ENCODE measurements at regions not wholly inside any gene's neighbourhood (a gene's known extent, or its start where the extent isn't known, plus 50 kb on each side); places are given as distances from the start of the nearest gene placed in this dataset.

DNA sequence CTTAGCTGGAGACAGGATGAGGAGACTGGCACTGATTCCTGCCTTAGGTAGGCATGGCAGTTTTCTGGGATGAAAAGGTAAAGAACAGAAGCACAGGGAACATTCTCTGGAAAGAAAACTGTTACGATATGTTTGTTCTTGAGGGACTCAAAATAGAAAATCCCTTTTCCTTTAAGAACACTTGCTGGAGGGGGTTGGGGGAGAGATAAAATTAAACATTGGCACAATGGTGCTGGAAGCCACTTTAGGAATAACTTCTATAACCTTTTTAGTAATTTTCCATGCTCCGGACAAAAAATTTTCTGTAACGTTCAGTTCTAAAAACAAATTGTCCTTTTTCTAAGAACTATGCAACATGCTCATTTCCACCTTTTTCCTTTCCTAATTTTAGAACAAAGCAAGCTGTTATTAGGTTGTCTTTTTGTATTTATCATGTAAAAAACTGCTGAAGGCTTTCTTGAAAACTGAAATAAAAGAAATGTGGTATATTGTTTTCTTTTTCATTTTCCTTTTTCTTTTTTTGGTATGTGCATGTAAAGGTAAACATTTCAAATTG is 343.8 kb downstream of the EPHA4 start:
- H3K27ac Mint-ChIP-seq: no peak overlapping the region
- H3K4me1 Mint-ChIP-seq: no peaks in the 10 kb centered on the region
- H3K9me3 Mint-ChIP-seq: no peaks in the 10 kb centered on the region
- no peaks in the 10 kb centered on the region for H3K36me3 Mint-ChIP-seq
- H3K27me3 Mint-ChIP-seq: peaks cover 3% of the 10 kb centered on the region
- no peak overlapping the region for H3K4me3 Mint-ChIP-seq

DNA sequence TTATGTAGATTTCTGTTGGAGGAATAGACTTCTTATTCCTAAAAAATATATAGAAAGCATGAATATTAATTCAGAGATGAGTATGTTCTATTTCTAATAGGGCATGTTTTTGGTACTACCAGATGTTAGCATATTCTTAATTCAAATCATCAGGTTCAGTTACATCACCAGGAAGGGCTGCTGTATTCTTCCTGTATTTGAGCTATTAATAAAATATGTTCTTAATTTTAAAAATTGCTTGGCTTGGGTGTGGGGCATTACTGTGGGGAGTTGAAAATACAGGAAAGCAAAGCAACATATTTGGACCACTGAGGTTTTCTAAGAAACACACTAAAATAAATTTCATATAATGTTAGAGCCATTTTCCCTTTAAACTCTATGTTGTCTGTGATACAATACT is 343.0 kb downstream of the EPHA4 start:
- Mint-ChIP-seq H3K9me3 (no peaks in the 10 kb centered on the region), H3K36me3 (no peaks in the 10 kb centered on the region), H3K4me1 (no peaks in the 10 kb centered on the region), H3K27me3 (peaks cover 3% of the 10 kb centered on the region), H3K4me3 (no peak overlapping the region), H3K27ac (no peak overlapping the region)

DNA sequence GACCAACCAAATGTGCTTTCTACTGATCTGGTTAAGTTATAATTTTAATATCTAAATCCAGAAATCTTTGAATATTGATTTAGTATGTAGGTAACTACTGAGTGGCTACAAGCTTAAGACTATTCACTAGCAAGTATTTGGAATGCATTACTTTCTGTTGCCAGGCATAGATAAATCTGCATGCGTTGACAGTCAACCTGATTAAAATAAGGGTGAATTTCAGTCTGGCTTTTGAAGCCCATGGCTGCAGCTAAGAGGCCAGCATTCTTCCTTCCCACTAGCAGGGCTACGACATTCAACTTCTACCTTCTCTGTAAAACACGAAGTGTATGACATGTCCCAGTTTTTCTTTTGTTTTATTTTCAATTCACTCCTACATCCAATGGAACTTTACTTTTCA is 340.6 kb downstream of the EPHA4 start:
- Mint-ChIP-seq H3K27ac (no peak overlapping the region), H3K27me3 (peaks cover 3% of the 10 kb centered on the region), H3K9me3 (no peaks in the 10 kb centered on the region), H3K4me1 (no peaks in the 10 kb centered on the region), H3K4me3 (no peak overlapping the region), H3K36me3 (no peaks in the 10 kb centered on the region)

DNA sequence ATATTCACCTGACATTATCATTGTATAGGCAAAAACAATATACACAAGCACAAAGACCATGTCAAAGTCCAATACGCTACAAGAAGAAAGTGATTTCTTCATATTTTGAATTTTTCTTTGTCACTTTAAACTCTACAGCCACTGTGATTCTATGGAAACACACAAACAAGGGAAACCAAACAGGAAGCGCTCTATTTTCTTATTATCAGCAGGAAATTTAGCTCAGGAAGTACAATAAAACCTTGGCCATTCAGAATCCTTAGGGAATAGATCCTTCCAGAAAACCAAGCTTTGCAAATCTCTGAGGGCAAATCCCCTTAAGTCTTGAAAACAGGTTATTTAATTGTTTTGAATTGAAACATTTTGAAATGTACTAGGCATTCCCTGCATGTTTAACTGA is 336.2 kb downstream of the EPHA4 start:
- Mint-ChIP-seq H3K36me3 (no peaks in the 10 kb centered on the region), H3K4me1 (no peaks in the 10 kb centered on the region), H3K9me3 (no peaks in the 10 kb centered on the region), H3K27me3 (peaks cover 2% of the 10 kb centered on the region), H3K27ac (no peak overlapping the region), H3K4me3 (no peak overlapping the region)

DNA sequence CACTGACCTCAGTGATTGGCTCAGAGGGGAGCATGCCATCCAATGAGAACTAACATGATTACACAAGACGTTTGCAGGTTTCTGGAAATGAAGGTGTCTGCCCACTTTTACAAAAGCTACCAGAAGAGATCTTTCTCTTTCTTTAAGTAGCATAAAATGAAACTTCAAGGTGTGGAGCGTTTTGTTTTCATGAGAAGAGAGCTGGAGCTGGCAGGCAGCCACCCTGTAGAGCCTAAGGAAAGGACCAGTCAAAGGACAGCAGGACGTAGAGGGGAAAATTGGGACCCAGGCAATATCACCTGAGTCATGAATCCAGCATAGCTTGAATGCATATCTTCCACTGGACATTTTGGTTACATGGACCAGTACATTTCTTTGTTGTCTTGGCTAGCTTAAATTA is 331.0 kb downstream of the EPHA4 start:
- Mint-ChIP-seq H3K9me3 (no peaks in the 10 kb centered on the region), H3K4me3 (no peak overlapping the region), H3K27ac (no peak overlapping the region), H3K27me3 (peaks cover 10% of the 10 kb centered on the region), H3K4me1 (peaks cover 3 to 9% (median 6%) of the 10 kb centered on the region in 3 donors), H3K36me3 (no peaks in the 10 kb centered on the region)

DNA sequence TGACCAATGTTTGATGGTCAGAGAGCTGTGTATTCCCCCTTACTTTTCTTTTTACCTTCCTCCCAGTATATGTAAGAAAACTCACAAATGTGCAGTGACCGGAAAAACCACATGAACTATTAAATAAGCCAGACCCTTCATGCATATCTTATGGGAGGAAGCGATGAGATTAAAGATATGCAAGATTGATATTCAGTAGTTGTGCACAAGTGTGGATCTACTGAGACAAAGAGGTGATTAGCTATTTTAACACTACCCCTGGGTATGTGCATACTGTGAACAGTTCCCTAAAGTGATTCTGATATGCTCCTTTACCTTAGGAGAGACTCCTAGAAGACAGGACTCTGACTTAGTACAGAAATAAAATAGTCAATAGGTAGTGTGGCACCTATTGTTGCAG is 328.3 kb downstream of the EPHA4 start:
- Mint-ChIP-seq H3K4me1 (peaks cover 3 to 9% (median 6%) of the 10 kb centered on the region in 3 donors), H3K27me3 (peaks cover 11% of the 10 kb centered on the region), H3K4me3 (peak overlapping the region in 1 of 4 donors; percentile 37), H3K27ac (no peak overlapping the region), H3K36me3 (no peaks in the 10 kb centered on the region), H3K9me3 (peaks cover 0 to 3% (median 3%) of the 10 kb centered on the region in 3 donors)

DNA sequence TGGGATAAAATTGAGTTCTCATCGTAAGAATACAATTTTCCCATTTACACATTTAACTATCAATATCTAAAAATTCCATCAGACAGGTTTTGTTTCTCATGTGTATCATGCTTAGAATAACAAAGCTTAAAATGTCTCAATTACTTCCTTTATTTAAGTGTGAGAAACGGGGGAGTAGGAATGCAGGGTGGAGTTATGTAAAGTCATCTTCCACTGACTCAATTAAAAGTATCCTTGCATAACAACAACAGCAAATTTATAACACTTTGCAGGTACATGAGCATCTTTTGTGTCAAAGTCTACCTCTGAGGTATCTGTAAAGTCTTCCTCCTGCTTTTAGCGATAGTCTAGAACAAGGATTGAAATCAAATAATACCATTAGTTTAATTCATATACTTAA is 327.1 kb downstream of the EPHA4 start:
- H3K27ac Mint-ChIP-seq: no peak overlapping the region
- H3K4me3 Mint-ChIP-seq: no peak overlapping the region
- peaks cover 3 to 9% (median 6%) of the 10 kb centered on the region in 3 donors for H3K4me1 Mint-ChIP-seq
- no peaks in the 10 kb centered on the region for H3K36me3 Mint-ChIP-seq
- peaks cover 0 to 12% (median 3%) of the 10 kb centered on the region in 3 donors for H3K9me3 Mint-ChIP-seq
- H3K27me3 Mint-ChIP-seq: peaks cover 11% of the 10 kb centered on the region

DNA sequence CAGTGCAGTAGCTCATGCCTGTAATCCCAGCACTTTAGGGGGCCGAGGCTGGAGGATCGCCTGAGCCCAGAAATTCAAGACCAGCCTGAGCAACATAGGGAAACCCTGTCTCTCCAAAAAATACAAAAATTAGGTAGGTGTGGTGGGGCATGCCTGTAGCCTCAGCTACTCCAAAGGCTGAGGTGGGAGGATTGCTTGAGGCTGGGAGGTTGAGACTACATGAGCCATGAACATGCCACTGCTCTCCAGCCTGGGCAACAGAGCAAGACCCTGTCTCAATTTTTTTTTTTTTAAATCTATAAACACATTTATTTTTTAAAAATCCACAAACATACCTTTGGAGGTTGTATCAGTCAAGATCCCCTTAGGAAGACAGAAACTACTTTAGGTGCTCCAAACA is 326.3 kb downstream of the EPHA4 start:
- Mint-ChIP-seq H3K9me3 (peaks cover 0 to 12% (median 3%) of the 10 kb centered on the region in 3 donors), H3K27me3 (peaks cover 11% of the 10 kb centered on the region), H3K4me3 (no peak overlapping the region), H3K4me1 (peaks cover 3 to 9% (median 6%) of the 10 kb centered on the region in 3 donors), H3K36me3 (no peaks in the 10 kb centered on the region), H3K27ac (no peak overlapping the region)

DNA sequence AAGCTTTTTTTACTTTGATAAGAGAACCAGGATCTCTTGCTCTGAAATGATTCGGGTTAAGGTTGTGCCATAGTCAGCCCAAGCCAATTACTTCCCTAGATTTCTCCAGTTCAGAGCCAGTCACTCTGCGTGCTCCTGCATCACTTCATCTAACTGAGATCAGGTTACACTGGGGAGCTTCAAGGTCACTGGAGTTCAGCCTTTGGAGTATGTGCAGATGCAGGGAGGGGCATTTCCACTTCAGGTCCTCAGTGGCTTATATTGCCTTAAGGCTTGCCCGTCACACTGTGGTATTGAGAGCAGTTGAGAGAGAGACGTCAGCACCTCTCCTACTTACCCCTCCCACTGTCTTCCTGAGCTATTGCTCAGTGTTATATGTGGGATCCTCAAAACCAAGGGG is 317.8 kb downstream of the EPHA4 start:
- H3K27ac Mint-ChIP-seq: no peak overlapping the region
- no peak overlapping the region for H3K4me3 Mint-ChIP-seq
- peaks cover 4% of the 10 kb centered on the region for H3K27me3 Mint-ChIP-seq
- H3K36me3 Mint-ChIP-seq: no peaks in the 10 kb centered on the region
- H3K4me1 Mint-ChIP-seq: no peaks in the 10 kb centered on the region
- H3K9me3 Mint-ChIP-seq: peaks cover 2 to 8% (median 2%) of the 10 kb centered on the region in 3 donors

DNA sequence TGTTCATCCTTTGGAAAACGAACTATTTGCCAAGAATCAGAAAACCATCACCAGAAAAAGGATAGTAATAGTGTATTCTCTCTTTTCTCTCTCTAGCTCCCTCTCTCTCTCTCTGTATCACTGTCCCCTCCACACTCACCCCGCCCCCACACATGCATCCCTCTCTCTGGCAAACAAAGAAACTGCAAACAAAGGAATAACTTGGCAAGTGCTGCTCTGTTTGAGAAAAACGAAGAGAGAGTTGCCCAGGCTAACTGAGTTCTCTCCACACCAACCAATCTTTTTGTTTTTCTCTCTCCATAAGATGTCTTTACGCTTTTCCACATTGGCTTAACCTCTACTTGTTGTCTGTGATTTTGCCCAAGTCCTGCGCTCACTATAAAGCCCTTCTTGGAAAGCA is 316.2 kb downstream of the EPHA4 start:
- Mint-ChIP-seq H3K36me3 (no peaks in the 10 kb centered on the region), H3K4me1 (no peaks in the 10 kb centered on the region), H3K27ac (no peak overlapping the region), H3K9me3 (peaks cover 2 to 4% (median 3%) of the 10 kb centered on the region in 3 donors), H3K27me3 (peaks cover 4% of the 10 kb centered on the region), H3K4me3 (no peak overlapping the region)

DNA sequence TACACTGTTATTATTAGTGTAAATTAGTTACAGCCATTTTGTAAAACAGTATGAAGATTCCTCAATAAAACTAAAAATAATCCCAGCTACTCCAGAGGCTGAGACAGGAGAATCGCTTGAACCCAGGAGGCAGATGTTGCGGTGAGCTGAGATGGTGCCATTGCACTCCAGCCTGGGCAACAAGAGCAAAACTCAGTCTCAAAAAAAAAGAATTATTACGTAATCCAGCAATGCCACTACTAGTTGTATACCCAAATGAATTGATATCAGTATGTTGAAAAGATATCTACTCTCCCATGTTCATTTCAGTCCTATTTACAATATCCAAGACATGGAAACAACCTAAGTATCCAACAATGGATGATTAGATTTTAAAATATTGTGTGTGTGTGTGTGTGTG is 313.6 kb downstream of the EPHA4 start:
- Mint-ChIP-seq H3K9me3 (peaks cover 2 to 4% (median 3%) of the 10 kb centered on the region in 3 donors), H3K27ac (no peak overlapping the region), H3K4me3 (no peak overlapping the region), H3K36me3 (no peaks in the 10 kb centered on the region), H3K4me1 (no peaks in the 10 kb centered on the region), H3K27me3 (peaks cover 4% of the 10 kb centered on the region)

DNA sequence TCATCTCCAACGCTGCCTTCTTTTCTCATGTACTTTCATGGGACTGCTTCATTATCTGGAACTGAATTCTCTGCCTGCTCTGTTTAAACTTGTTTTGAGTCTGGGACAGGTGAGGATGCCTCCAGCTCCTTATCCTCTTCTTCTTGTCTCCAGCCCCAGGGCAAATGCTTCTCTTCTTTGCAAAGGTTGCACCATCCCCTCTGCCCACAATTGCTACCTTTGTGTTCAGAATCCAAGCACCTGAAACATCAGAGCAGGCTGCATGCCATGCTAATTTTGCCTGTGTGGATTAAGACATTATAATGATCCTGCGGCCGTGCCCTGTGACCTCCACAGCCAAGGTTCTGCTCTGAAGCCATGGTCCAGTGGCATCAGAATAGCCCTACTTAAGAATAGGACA is 309.5 kb downstream of the EPHA4 start:
- Mint-ChIP-seq H3K4me1 (no peaks in the 10 kb centered on the region), H3K9me3 (peaks cover 0 to 1% (median 0%) of the 10 kb centered on the region in 3 donors), H3K27me3 (peaks cover 2% of the 10 kb centered on the region), H3K36me3 (peaks cover 2% of the 10 kb centered on the region), H3K4me3 (no peak overlapping the region), H3K27ac (no peak overlapping the region)

DNA sequence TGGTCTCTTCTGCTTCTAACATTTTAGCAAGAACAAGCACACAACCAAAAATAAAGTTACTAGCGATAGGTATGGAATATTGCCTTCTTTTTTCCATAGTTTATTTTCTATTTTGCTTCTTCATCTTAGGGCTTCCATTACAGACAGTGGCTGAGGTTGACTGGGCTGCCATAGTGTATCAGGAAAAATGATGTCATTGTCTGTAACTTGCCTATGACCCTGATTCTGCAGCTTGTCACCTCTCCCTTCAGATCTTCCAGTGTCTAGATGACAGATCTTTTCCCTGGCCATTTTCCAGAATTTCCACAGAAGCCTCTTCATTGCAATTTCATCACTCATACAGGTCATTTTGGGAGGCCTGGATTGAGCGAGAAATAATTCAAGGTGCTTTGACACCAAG is 308.5 kb downstream of the EPHA4 start:
- H3K4me1 Mint-ChIP-seq: no peaks in the 10 kb centered on the region
- H3K4me3 Mint-ChIP-seq: no peak overlapping the region
- H3K27ac Mint-ChIP-seq: no peak overlapping the region
- peaks cover 2% of the 10 kb centered on the region for H3K36me3 Mint-ChIP-seq
- H3K9me3 Mint-ChIP-seq: peaks cover 0 to 1% (median 0%) of the 10 kb centered on the region in 3 donors
- H3K27me3 Mint-ChIP-seq: peaks cover 2% of the 10 kb centered on the region

DNA sequence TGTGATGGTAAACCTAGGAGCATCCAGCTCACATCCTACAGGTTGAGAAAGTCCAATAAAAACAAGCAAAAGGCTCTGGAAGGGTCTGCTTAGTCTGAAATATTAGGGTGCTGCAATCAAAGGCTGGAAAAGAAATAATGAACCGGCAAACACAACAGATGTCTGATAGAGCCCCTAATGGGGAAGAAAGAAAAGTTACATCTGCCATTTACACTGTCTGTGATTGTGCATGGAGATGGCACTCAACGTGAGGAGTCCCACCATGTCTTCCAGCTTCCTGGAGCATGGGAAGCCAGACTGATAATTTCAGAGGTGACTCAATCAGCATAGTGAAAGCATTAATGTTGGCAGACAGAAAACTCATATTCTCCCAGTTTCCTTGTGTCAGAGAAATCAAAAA is 307.8 kb downstream of the EPHA4 start:
- H3K27ac Mint-ChIP-seq: no peak overlapping the region
- peaks cover 2% of the 10 kb centered on the region for H3K36me3 Mint-ChIP-seq
- H3K9me3 Mint-ChIP-seq: peaks cover 0 to 1% (median 0%) of the 10 kb centered on the region in 3 donors
- no peak overlapping the region for H3K4me3 Mint-ChIP-seq
- H3K27me3 Mint-ChIP-seq: peaks cover 3% of the 10 kb centered on the region
- no peaks in the 10 kb centered on the region for H3K4me1 Mint-ChIP-seq

DNA sequence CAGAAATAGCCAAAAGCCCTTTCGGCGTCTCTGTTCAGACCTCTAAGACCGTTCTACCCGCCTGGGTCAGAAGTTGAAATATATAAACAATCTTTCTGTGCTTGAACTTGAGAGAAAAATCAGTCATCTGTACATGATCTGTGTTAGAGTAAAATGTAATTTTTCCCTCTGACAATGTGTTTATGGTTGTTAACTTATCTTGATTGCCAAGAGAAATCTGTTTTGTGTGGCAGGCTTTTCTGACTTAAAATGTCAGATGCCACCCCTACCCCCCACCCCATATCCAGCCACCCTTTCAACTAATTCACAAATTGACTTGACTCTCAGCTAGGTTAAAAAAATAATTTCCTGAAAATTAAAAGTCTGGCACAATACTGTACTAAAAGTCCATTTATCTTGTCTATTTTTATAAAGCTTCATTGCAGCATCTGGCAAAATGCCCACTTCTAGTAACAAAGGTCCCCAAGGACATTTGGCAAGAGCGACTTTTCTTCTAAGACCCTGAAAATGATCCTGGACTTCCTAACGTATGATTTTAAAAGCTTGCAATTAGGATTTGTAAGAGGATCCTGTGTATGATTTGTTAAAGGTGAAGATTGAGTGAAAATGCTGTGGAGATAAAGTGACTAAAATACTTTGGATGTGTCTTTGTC is 304.2 kb downstream of the EPHA4 start:
- peaks cover 9% of the 10 kb centered on the region for H3K27me3 Mint-ChIP-seq
- peaks cover 0 to 4% (median 0%) of the 10 kb centered on the region in 3 donors for H3K9me3 Mint-ChIP-seq
- H3K36me3 Mint-ChIP-seq: peaks cover 2% of the 10 kb centered on the region
- no peak overlapping the region for H3K4me3 Mint-ChIP-seq
- no peak overlapping the region for H3K27ac Mint-ChIP-seq
- no peaks in the 10 kb centered on the region for H3K4me1 Mint-ChIP-seq

DNA sequence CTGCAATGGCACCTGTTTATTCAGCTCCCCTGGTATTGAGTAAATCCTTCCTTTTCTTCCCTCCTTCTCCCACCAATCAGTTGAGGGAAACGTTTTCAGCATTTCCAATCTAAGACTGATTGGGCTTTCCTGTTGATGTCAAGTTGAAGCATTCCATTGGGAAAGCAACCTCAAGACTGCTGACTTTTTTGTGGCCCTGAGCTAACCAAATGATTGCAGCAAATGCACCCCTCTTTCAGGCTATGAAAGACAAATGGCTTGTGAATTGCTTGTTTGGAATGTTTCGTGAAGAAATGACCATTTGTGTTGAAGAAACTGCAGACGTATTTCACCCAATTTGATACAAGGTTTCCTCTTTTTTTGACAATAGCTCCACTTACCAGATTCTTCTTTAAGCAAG is 303.5 kb downstream of the EPHA4 start:
- Mint-ChIP-seq H3K36me3 (peaks cover under 1% of the 10 kb centered on the region), H3K4me1 (no peaks in the 10 kb centered on the region), H3K4me3 (no peak overlapping the region), H3K27ac (no peak overlapping the region), H3K27me3 (peaks cover 9% of the 10 kb centered on the region), H3K9me3 (peaks cover 0 to 4% (median 0%) of the 10 kb centered on the region in 3 donors)
